HG03469 (cell line): ENCODE measurements at regions not wholly inside any gene's neighbourhood (a gene's known extent, or its start where the extent isn't known, plus 50 kb on each side); places are given as distances from the start of the nearest gene placed in this dataset.
A peak's percentile ranks its signal among the peaks of the same experiment; 100 is the strongest.

Experiments used
- ATAC-seq: cut with Tn5 transposase; IDR thresholded peaks from one replicate; pipeline ENCODE4 v1.9.1; 2021; ENCODE audit warnings: mild to moderate bottlenecking, moderate library complexity, moderate number of reproducible peaks; ENCODE audit not compliant: unreplicated experiment

DNA sequence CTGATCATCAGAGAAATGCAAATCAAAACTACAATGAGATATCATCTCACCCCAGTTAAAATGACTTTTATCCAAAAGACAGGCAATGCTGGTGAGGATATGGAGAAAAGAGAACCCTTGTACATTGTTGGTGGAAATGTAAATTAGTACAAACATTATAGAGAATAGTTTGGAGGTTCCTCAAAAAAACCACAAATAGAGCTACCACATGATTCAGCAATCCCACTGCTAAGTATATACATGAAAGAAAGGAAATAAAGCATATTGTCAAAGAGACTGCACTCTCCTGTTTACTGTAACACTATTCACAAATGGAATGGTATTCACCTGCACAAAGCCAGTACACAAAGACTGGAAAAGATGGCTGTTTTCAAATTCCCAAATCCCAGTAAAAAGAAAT is 1233.7 kb downstream of the PCDH17 start:
- ATAC-seq, result no peak

- ATAC-seq, result no peak
Measured at GRCh38 chr13:58869566-58869965, 1238.0 kb downstream of the PCDH17 start.

DNA sequence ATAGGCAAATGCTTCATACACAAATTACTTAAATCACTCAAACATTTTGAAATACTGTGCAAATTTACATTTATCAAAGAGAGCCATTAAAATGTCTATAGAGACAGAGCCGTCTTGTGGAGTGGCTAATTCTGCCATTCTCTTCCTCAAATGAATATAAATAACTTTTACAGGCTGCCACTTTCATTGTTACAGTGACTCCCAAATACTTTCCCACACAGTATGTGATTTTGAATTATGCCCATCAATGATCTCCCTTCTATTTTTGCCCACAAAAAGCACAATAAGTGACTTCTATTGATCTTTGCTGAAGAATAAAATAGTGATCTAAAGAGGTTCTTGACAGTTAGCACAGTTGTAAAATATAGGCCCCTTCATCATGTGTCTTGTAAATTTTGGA is 1244.9 kb downstream of the PCDH17 start:
- ATAC-seq, result no peak

GRCh38 chr13:58879114-58879513 is 1247.6 kb downstream of the PCDH17 start:
- ATAC-seq, result no peak

GRCh38 chr13:58882516-58882915 is 1251.0 kb downstream of the PCDH17 start:
- ATAC-seq, result no peak

- no peak for ATAC-seq
Measured at GRCh38 chr13:58883405-58883804, 1251.9 kb downstream of the PCDH17 start.

DNA sequence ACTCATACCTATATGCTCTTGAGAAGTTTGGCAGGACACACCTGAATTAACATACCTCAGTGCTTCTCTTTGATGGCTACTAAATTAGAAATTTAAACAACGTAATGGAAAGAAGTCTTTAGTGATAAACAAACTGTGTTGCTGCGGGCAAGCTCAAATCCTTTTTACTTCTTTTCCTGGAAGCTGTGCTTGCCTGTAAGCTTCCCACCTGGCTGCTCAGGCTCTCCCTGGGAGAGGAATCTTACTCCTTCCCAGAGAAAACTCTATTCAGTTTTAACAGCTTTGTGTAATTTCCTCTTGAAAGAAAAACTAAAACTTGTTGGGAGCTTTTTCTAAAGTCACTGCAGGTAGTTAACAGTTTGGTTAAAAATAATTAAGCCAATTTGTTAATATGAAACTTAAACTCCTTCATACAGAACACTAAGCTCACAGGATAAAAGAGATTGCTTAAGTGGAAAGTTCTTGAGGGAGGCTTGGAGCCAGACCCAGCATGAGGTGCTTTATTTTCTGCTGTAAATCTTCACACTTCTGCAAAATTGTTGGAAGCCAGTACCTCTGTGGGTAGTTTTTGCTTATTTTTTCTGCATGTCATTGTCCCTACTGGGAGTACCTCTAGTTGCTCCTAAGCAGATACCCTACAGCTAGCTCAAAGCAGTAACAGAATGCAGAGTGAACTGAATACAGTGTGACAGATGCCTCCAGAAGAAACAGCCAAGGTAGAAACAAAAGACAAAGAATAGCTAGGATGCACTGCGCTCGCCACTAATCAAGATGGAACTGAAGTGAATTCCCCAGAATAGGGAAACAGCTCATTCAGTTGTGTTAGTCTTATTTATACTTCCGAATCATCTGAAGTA is 1253.0 kb downstream of the PCDH17 start:
- no peak for ATAC-seq

DNA sequence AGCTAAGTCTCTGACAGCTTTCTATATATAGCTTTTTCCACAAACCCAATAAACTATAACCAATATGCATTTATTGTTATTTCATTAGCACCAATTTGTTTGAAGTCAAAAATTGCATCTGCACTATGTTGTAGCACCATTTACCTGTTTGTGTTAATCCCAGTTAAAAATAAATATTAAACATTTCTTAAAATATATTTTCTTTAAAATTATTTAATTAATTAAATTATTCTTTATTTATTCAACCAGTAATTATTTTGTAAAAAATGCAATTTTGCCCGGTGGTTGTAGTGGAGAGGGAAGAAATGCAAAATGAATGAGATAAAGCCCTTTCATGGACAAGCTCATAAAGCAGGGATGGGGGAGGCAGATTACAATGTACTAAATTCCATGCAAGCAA is 1257.9 kb downstream of the PCDH17 start:
- ATAC-seq, result no peak

GRCh38 chr13:58893396-58893795 is 1261.9 kb downstream of the PCDH17 start:
- ATAC-seq, result no peak

- no peak for ATAC-seq
Measured at GRCh38 chr13:58906329-58907007, 1257.3 kb downstream of the DIAPH3 start.

GRCh38 chr13:58907347-58907746 is 1256.4 kb downstream of the DIAPH3 start:
- no peak for ATAC-seq

DNA sequence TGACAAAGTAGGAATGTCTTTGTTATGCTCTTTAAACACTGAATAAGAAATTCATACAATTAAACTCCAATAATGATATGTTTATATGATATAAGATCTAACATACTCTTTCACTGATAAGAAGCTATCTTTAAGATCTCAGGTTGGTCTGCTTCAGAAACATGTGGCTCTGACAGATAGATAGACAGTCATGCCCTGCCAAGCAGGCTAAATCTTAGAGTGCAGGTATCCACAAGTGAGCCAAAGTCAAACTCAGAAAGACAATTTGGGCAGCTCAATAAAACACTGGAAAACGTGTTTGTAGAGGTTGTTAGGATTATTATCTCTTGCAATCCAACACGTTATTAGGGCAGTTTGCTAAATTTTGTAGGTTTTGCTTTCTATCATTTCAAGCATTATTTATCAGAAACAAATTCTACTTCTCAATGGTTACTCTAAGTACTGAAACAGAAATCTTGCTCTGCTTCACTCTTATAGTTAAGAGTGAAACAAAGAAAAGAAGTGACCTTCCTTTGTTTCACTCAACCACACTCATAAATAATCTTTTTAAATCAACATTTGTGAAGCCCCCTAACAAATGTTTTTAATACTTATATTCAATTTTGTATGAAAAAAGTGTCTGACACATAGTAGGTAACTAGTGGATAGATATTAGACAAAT is 1255.6 kb downstream of the DIAPH3 start:
- ATAC-seq, result no peak

DNA sequence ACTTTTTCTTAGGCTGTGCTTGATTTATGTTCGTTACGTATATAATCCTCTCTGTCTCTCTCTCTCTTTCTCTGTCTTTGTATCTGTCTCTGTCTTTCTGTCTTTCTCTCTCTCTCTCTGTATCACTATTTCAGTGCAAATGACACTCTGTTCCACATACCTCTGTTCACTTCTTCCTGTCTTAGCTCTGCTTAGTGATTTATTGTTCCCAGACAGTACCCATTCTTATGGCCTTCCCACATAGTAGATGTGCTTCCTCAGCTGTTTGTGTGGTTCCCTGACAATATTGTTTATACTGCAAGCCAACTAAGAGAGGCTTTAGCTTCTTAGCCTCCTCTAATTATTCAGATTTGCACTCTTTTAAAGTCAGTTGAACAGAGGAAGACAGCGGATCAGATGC is 1244.2 kb downstream of the DIAPH3 start:
- no peak for ATAC-seq

DNA sequence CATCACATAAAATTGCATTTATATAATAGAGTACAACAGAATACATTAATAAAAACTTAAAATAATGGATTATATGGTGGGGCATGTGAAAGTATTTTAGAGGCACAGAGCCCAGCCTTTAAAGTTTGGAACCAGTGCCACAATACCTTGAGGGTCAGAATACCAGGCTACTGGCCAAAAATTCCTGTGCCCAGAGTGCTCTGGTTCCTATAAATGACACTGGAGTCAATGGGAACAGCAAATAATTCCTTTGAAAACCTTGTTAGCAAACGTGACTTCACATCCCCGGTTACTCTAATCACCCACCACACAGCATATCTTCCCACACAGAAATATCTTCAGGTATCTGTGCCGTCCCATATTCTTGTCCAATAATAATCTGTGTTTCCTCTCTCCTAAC is 1242.6 kb downstream of the DIAPH3 start:
- ATAC-seq, result no peak

DNA sequence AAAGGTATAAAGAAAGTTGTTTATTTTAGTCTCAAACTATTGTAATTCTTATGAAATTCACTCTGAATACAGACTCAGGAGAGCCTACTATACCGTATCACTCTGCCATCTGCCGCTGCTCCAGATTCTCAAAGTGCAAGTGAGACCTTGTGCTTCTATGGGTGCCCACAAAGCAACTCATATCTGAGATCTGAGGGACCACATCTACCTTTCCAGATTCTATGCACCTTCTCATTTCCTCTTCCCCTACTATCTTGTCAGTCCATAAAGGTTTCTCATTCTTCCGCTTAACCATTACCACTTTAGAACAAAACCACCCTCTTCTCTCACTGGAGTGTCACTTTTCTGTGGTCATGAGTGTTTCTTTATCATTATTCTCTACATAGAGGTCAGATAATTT is 1236.9 kb downstream of the DIAPH3 start:
- no peak for ATAC-seq

GRCh38 chr13:58933475-58933874 is 1230.3 kb downstream of the DIAPH3 start:
- no peak for ATAC-seq

GRCh38 chr13:58935689-58936088 is 1228.0 kb downstream of the DIAPH3 start:
- no peak for ATAC-seq

DNA sequence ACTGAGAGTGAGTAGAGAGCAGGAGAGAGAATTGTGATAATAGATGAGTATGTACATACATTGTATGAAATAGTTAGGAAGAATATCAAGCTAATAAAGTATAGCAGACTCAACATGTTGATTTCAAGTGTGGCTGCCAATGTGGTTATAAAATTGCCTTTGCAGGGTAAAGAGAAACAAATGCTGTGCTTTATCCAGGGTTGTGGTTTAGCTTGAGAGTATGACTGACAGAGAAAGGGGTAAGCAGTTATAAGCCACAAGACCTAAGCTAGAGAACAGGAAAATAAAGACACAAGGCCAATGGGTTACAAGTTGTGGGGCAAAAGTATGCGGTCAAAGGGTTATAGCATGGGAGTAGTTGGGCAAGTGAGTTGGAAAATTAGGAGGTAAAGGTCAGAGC is 1217.5 kb downstream of the DIAPH3 start:
- ATAC-seq, result no peak

- ATAC-seq, result no peak
Measured at GRCh38 chr13:58949646-58950045, 1214.1 kb downstream of the DIAPH3 start.

GRCh38 chr13:58950911-58951310 is 1212.8 kb downstream of the DIAPH3 start:
- ATAC-seq, result no peak

- ATAC-seq, result peak; percentile 82
Measured at GRCh38 chr13:58953638-58954037, 1210.1 kb downstream of the DIAPH3 start.
